RWPE2 (cell line): ENCODE measurements at regions not wholly inside any gene's neighbourhood (a gene's known extent, or its start where the extent isn't known, plus 50 kb on each side); places are given as distances from the start of the nearest gene placed in this dataset.
"Not testable (repeated sequence)": the region's sequence is repeated elsewhere in the genome, so short reads cannot be mapped to it uniquely, and the experiment has no call there.

Experiments used
- ATAC-seq: fragments of 200-7000 bp; cut with Tn5 transposase; 3 replicates; pipeline ENCODE4 v1.9.1; 2021; ENCODE audit warnings: low read depth
- DNase-seq: peaks from one replicate; pipeline ENCODE4 v3.0.0-alpha.2; 2020; ENCODE audit warnings: low spot score
- H3K27ac ChIP-seq: fragments of 450-650 bp; 2 replicates; pipeline ENCODE4 v1.5.1; 2017; ENCODE audit warnings: mild to moderate bottlenecking; ENCODE audit not compliant: poor library complexity, severe bottlenecking
- H3K27me3 ChIP-seq: fragments of 250-450 bp; sonication (Bioruptor Pico); 2 replicates; pipeline ENCODE4 v1.5.1; 2021; ENCODE audit warnings: mild to moderate bottlenecking, moderate library complexity; ENCODE audit not compliant: insufficient read depth, poor library complexity, severe bottlenecking
- H3K36me3 ChIP-seq: fragments of 250-450 bp; sonication (Bioruptor Pico); 2 replicates; pipeline ENCODE4 v1.5.1; 2020; ENCODE audit warnings: low read depth, mild to moderate bottlenecking, moderate library complexity
- H3K4me1 ChIP-seq: fragments of 250-450 bp; sonication (Bioruptor Pico); 2 replicates; pipeline ENCODE4 v1.5.1; 2021; ENCODE audit warnings: mild to moderate bottlenecking, moderate library complexity; ENCODE audit not compliant: insufficient read depth, poor library complexity, severe bottlenecking
- H3K4me3 ChIP-seq: fragments of 250-450 bp; sonication (Bioruptor Pico); 2 replicates; pipeline ENCODE4 v1.5.1; 2021; ENCODE audit warnings: mild to moderate bottlenecking, moderate library complexity; ENCODE audit not compliant: severe bottlenecking
- H3K9me3 ChIP-seq: fragments of 250-450 bp; sonication (Bioruptor Pico); 2 replicates; pipeline ENCODE4 v1.5.1; 2021; ENCODE audit warnings: mild to moderate bottlenecking, moderate library complexity; ENCODE audit not compliant: severe bottlenecking
- TF ChIP-seq, protein P1 (sequence below): fragments of 450-650 bp; IDR thresholded peaks from one replicate; pipeline ENCODE4 v1.5.1; 2017; ENCODE audit warnings: mild to moderate bottlenecking, moderate library complexity; ENCODE audit not compliant: poor library complexity, severe bottlenecking

DNA sequence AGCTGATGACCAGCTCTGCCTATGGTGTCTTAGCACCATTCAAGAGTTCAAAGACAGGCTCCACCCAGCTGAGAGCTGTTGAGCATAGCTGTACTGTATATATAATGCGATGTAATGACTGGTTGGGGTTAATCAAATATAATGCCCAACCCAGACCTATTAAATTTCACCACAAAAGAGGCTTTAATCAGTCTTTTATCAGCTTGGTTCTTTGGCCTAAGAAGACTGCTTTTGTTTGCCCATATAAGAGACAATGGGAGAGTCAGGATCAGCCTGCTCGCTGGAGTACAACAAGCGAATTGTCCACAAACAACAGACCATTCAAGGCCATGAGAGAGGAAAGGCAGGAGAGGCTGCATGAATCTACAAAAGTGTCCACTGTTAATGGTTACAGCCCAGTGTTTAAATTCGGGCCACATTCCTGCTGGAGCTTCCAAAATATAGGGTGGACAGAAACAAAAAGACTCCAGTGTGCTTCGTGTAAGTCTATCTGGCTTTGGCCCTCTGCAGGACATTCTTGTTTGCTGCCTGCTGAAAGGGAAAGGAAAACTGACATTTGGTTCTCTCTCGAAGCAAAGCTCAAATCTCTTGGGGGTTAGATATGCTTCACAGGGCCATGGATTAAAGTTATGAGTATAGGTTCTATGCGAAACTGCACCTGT, 109.2 kb upstream of the FOXN2 start:
- no peaks in the 10 kb centered on the region for H3K36me3 ChIP-seq
- no peak for DNase-seq
- no peak overlapping the region for H3K4me3 ChIP-seq
- no peaks in the 10 kb centered on the region for H3K4me1 ChIP-seq
- no peaks in the 10 kb centered on the region for H3K9me3 ChIP-seq
- H3K27me3 ChIP-seq, result no peaks in the 10 kb centered on the region
- no peak for ATAC-seq
- no peak overlapping the region for H3K27ac ChIP-seq
- TF ChIP-seq, protein P1, sequence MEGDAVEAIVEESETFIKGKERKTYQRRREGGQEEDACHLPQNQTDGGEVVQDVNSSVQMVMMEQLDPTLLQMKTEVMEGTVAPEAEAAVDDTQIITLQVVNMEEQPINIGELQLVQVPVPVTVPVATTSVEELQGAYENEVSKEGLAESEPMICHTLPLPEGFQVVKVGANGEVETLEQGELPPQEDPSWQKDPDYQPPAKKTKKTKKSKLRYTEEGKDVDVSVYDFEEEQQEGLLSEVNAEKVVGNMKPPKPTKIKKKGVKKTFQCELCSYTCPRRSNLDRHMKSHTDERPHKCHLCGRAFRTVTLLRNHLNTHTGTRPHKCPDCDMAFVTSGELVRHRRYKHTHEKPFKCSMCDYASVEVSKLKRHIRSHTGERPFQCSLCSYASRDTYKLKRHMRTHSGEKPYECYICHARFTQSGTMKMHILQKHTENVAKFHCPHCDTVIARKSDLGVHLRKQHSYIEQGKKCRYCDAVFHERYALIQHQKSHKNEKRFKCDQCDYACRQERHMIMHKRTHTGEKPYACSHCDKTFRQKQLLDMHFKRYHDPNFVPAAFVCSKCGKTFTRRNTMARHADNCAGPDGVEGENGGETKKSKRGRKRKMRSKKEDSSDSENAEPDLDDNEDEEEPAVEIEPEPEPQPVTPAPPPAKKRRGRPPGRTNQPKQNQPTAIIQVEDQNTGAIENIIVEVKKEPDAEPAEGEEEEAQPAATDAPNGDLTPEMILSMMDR, result no peak

DNA sequence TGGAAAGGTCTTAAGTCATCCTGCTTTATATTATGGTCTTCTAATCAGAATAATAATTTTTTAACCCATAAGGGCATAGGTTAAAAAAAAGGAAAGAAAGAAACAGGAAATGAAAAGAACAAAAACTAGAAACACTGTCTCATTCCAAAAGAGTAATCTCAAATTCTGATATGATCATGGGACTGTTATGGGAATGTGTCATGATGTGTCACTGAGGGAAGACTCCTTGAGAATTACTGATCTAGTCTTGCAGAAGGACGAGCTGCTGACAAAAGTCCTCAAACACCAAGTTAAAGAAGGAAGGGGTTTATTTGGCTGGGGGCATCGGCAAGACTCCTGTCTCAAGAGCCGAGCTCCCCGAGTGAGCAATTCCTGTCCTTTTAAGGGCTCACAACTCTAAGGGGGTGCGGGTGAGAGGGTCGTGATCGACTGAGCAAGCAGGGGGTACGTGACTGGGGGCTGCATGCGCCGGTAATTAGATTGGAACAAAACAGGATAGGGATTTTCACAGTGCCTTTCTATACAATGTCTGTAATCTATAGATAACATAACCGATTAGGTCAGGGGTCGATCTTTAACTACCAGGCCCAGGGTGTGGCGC, 108.3 kb upstream of the FOXN2 start:
- not testable (repeated sequence) for ATAC-seq, H3K4me1 ChIP-seq, H3K36me3 ChIP-seq, H3K27me3 ChIP-seq, H3K4me3 ChIP-seq, H3K9me3 ChIP-seq, H3K27ac ChIP-seq, DNase-seq

DNA sequence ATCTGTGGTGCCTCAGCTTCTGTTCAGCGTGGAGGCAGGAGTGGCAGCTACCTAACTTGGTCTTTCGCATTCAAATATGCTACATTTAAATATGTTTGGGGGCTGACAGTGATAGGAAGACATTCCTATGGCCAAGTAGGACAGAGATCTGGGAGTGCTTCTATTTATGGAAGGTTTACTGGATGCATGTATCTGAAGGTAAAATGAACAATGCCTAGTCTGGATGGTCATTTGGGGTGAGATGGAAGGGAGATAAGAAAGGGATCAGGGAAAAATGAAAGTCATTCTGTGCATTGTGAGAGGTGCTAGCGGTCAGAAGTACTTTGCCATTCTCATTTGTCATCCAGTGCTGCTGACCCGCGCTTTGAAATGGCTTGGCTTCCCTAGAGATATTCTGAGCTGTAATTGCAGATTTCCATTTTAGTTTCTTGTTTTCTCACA, 107.3 kb upstream of the FOXN2 start:
- DNase-seq, result no peak
- ATAC-seq, result no peak

DNA sequence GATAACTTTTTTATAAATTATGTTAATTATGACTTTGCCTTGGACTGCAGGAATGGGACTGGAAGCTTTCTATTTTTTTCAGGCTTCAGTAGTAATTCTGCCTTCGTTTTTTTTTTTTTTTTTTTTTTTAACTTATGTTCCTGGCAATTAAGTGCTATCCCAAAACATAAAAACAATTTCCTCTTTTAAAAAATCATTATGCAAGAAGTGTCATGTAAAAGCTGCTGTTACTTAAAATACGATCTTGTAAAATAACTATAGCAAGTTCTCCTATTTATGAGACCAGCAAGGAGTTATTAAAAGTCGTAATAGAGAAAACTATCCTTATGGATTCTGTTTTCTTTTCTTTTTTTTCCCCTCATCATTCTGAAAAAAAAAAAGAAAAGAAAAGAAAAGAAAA, 106.6 kb upstream of the FOXN2 start:
- TF ChIP-seq, protein P1, result no peak
- no peak overlapping the region for H3K4me3 ChIP-seq

More for the DNA sequence above, 107.3 kb upstream of the FOXN2 start:
- Histone ChIP-seq H3K27me3 (no peaks in the 10 kb centered on the region), H3K36me3 (no peaks in the 10 kb centered on the region), H3K9me3 (no peaks in the 10 kb centered on the region), H3K4me1 (no peaks in the 10 kb centered on the region), H3K4me3 (no peak overlapping the region), H3K27ac (no peak overlapping the region)
- TF ChIP-seq, protein P1, result no peak

DNA sequence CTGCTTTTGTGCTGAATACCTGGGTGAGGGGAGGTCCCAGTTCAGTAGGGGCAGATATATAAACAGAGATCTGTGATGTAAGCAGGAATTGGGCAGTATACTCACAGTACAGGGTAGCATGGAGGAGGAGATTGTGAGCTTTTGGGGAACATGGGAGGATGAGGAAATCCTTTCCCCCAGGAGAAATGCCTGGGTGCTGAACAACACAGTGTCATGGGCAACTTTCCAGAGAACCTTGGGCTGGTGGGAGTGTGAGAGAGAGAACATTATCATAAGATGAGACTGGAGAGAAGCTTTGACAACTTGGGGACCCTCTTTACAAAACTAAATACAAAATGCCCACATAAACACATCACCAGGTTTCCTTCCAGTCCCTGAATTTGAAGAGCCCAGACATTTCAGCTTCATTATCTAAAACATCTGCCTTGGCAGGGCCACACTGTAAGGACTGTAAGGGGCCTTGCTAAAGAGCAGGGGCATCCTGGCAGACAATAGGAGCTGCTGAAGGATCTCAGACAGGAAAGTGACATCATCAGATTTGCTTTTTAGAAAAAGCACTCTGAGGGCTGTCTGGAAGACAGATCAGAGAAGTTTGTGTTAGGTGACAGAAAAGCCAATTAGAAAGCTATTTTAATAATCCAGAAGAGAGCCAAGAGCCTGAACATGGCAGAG, 105.1 kb upstream of the FOXN2 start:
- no peak for ATAC-seq

More for the DNA sequence above, 106.6 kb upstream of the FOXN2 start:
- ATAC-seq (no peak), DNase-seq (no peak)
- Histone ChIP-seq H3K27ac (no peak overlapping the region), H3K36me3 (no peaks in the 10 kb centered on the region), H3K27me3 (no peaks in the 10 kb centered on the region), H3K4me1 (no peaks in the 10 kb centered on the region), H3K9me3 (no peaks in the 10 kb centered on the region)

More for the DNA sequence above, 105.1 kb upstream of the FOXN2 start:
- Histone ChIP-seq H3K9me3 (no peaks in the 10 kb centered on the region), H3K4me1 (no peaks in the 10 kb centered on the region), H3K27ac (no peak overlapping the region), H3K27me3 (no peaks in the 10 kb centered on the region), H3K4me3 (no peak overlapping the region), H3K36me3 (no peaks in the 10 kb centered on the region)
- DNase-seq, result no peak
- TF ChIP-seq, protein P1, result no peak
